ENCODE measurements at regions not wholly inside any gene's neighbourhood (a gene's known extent, or its start where the extent isn't known, plus 50 kb on each side); places are given as distances from the start of the nearest gene placed in this dataset.
A peak's percentile ranks its signal among the peaks of the same experiment; 100 is the strongest.
"Not testable (repeated sequence)": the region's sequence is repeated elsewhere in the genome, so short reads cannot be mapped to it uniquely, and the experiment has no call there.

GRCh38 chr7:67359900-67360299 is 363.3 kb downstream of the TYW1 start:
- no peak for TF ChIP-seq CTCF (IDR thresholded peaks at IDR 0.05; ENCODE audit: low read depth, low read length)
- DNase-seq (ENCODE audit: extremely low read depth, low read depth): no peak

GRCh38 chr7:67361150-67361549 is 364.5 kb downstream of the TYW1 start:
- TF ChIP-seq CTCF (IDR thresholded peaks at IDR 0.05; ENCODE audit: low read depth, low read length): no peak

GRCh38 chr7:67364441-67365017 is 367.9 kb downstream of the TYW1 start:
- no peak for TF ChIP-seq CTCF (IDR thresholded peaks at IDR 0.05; ENCODE audit: low read depth, low read length)
- no peak for DNase-seq (ENCODE audit: extremely low read depth, low read depth)

More at GRCh38 chr7:67361150-67361549, 364.5 kb downstream of the TYW1 start:
- DNase-seq (ENCODE audit: extremely low read depth, low read depth): no peak

- DNase-seq (ENCODE audit: extremely low read depth, low read depth): peak; percentile 28
- TF ChIP-seq CTCF (IDR thresholded peaks at IDR 0.05; ENCODE audit: low read depth, low read length): peak; percentile 80
Measured at GRCh38 chr7:67371429-67372305, 375.0 kb downstream of the TYW1 start.

GRCh38 chr7:67373389-67373788 is 376.8 kb downstream of the TYW1 start:
- DNase-seq (ENCODE audit: extremely low read depth, low read depth): not testable (repeated sequence)

GRCh38 chr7:67375427-67375826 is 378.8 kb downstream of the TYW1 start:
- DNase-seq (ENCODE audit: extremely low read depth, low read depth): no peak
- no peak for TF ChIP-seq CTCF (IDR thresholded peaks at IDR 0.05; ENCODE audit: low read depth, low read length)

GRCh38 chr7:67377939-67378862 is 381.6 kb downstream of the TYW1 start:
- peak; percentile 74 for TF ChIP-seq CTCF (IDR thresholded peaks at IDR 0.05; ENCODE audit: low read depth, low read length)
- peak; percentile 11 for DNase-seq (ENCODE audit: extremely low read depth, low read depth)

Data from AG09319 (cell line).